Panc1 (cell line): ENCODE measurements at regions not wholly inside any gene's neighbourhood (a gene's known extent, or its start where the extent isn't known, plus 50 kb on each side); places are given as distances from the start of the nearest gene placed in this dataset.

ENCODE experiments used
- ATAC-seq: fragments of 200-7000 bp; cut with Tn5 transposase; 2 replicates; pipeline ENCODE4 v1.9.1; 2020; ENCODE audit warnings: mild to moderate bottlenecking, moderate library complexity
- BruUV-seq: library from RNA; stranded (reverse); fragments of 400-500 nt; replicated peaks from 2 replicates; lab custom pipeline; 2021; lab: Mats Ljungman, UMichigan
- CTCF ChIA-PET: fragments of 300-600 bp; sonication (Branson Sonifier 250); formaldehyde crosslinking; loops from one replicate; lab custom pipeline; 2022; ENCODE audit warnings: antibody characterized with exemption; lab: Charles Lee
- POLR2A ChIA-PET: fragments of 300-600 bp; sonication (Branson Sonifier 250); formaldehyde crosslinking; loops from one replicate; lab custom pipeline; 2022; ENCODE audit warnings: antibody characterized with exemption; lab: Charles Lee
- DNase-seq: peaks from one replicate; pipeline ENCODE4 v3.0.0-alpha.2; 2010; ENCODE audit warnings: low read depth, low spot score
- H3K27ac ChIP-seq: 2 replicates; pipeline ENCODE4 v1.5.1; 2011; ENCODE audit warnings: mild to moderate bottlenecking, low read length, inconsistent platforms
- H3K27me3 ChIP-seq: fragments of 200-500 bp; sonication (Bioruptor generic); 2 replicates; pipeline ENCODE4 v1.6.0; 2014; ENCODE audit warnings: low read length, inconsistent platforms; ENCODE audit not compliant: control insufficient read depth, insufficient read depth
- H3K36me3 ChIP-seq: fragments of 200-500 bp; sonication (Bioruptor generic); 2 replicates; pipeline ENCODE4 v1.5.1; 2014; ENCODE audit warnings: inconsistent platforms, mild to moderate bottlenecking, low read length, moderate library complexity; ENCODE audit not compliant: control insufficient read depth, insufficient read depth
- H3K4me1 ChIP-seq: 2 replicates; pipeline ENCODE4 v1.5.1; 2011; ENCODE audit warnings: inconsistent platforms, mild to moderate bottlenecking, low read length, moderate library complexity; ENCODE audit not compliant: control insufficient read depth, insufficient read depth
- H3K4me3 ChIP-seq, 2 experiments: 2 replicates each; pipeline ENCODE4 v1.5.1; 2011 to 2012; ENCODE audit warnings: low read depth in 2 of 2, low read length in 2 of 2, mild to moderate bottlenecking in 2 of 2, inconsistent platforms in 1 of 2, moderate library complexity in 1 of 2
- H3K9me3 ChIP-seq: fragments of 200-500 bp; sonication (Bioruptor generic); 2 replicates; pipeline ENCODE4 v1.5.1; 2014; ENCODE audit warnings: low read depth, mild to moderate bottlenecking, inconsistent platforms, low read length, moderate library complexity; ENCODE audit not compliant: control insufficient read depth, insufficient read depth
- POLR2AphosphoS5 ChIP-seq: IDR thresholded peaks from 2 replicates; pipeline ENCODE4 v1.6.1; 2012; ENCODE audit warnings: mild to moderate bottlenecking, low read depth, low read length, moderate library complexity
- SIN3A ChIP-seq: IDR thresholded peaks from 2 replicates; pipeline ENCODE4 v1.6.1; 2012; ENCODE audit warnings: low read depth, mild to moderate bottlenecking, low read length, moderate library complexity, borderline replicate concordance; ENCODE audit not compliant: insufficient read depth
- TCF7L2 ChIP-seq: IDR thresholded peaks from 2 replicates; pipeline ENCODE4 v1.6.1; 2011; ENCODE audit warnings: mild to moderate bottlenecking, low read depth, low read length, inconsistent platforms
- in situ Hi-C: cut with HindIII; loops from 2 replicates; pipeline ENCODE4 v1.10.0; 2016; ENCODE audit warnings: low sequenced_read_pairs, low pct_unique_long_range_greater_than_20kb
- intact Hi-C: fragments of 100-400 bp; cut with micrococcal nuclease; formaldehyde crosslinking; loops from one replicate; pipeline ENCODE4 v1.10.0; 2022; ENCODE audit not compliant: unreplicated experiment
- TF ChIP-seq, protein P1 (sequence below): fragments of 450-650 bp; IDR thresholded peaks from 2 replicates; pipeline ENCODE4 v1.5.1; 2017; ENCODE audit warnings: mild to moderate bottlenecking
- TF ChIP-seq, protein P2 (sequence below), 2 experiments: IDR thresholded peaks; 2 replicates each; pipeline ENCODE4 v1.6.1; 2011 to 2012; ENCODE audit warnings: low read depth in 2 of 2, control low read depth in 1 of 2, low read length in 1 of 2, mild to moderate bottlenecking in 1 of 2, moderate library complexity in 1 of 2; ENCODE audit not compliant: insufficient read depth in 1 of 2

DNA sequence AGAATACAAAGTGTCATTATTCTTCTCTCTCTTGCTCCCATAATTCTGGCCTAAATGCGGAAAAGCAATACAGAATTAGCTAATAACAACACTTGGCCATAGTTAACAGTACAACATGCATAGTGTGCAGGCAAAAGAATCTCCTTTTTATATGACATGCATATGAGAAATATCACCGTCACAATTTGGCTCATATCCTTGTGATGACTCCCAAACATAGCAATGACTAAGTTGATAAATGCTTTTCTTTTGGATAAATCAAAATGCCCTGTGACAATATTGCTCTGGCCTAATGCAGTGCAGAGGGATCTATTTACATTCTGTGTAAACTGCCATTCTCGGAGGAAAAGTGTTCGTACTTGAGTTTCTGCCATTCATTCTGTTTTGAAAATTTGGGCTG is 121.9 kb upstream of the GHR start:
- DNase-seq (no peak), ATAC-seq (no peak)
- ChIA-PET POLR2A (no interaction called here), CTCF (no interaction called here)
- H3K36me3 ChIP-seq: no peaks in the 10 kb centered on the region
- intact Hi-C loops (no loop called here), in situ Hi-C loops (no loop called here)
- H3K4me1 ChIP-seq: no peaks in the 10 kb centered on the region
- no peaks in the 10 kb centered on the region for H3K27me3 ChIP-seq
- no peaks in the 10 kb centered on the region for H3K9me3 ChIP-seq
- no TSS peak for BruUV-seq
- no peak overlapping the region for H3K4me3 ChIP-seq
- no peak overlapping the region for H3K27ac ChIP-seq
- TF ChIP-seq, protein P1, sequence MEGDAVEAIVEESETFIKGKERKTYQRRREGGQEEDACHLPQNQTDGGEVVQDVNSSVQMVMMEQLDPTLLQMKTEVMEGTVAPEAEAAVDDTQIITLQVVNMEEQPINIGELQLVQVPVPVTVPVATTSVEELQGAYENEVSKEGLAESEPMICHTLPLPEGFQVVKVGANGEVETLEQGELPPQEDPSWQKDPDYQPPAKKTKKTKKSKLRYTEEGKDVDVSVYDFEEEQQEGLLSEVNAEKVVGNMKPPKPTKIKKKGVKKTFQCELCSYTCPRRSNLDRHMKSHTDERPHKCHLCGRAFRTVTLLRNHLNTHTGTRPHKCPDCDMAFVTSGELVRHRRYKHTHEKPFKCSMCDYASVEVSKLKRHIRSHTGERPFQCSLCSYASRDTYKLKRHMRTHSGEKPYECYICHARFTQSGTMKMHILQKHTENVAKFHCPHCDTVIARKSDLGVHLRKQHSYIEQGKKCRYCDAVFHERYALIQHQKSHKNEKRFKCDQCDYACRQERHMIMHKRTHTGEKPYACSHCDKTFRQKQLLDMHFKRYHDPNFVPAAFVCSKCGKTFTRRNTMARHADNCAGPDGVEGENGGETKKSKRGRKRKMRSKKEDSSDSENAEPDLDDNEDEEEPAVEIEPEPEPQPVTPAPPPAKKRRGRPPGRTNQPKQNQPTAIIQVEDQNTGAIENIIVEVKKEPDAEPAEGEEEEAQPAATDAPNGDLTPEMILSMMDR: no peak
- TF ChIP-seq SIN3A: no peak
- TF ChIP-seq, protein P2, sequence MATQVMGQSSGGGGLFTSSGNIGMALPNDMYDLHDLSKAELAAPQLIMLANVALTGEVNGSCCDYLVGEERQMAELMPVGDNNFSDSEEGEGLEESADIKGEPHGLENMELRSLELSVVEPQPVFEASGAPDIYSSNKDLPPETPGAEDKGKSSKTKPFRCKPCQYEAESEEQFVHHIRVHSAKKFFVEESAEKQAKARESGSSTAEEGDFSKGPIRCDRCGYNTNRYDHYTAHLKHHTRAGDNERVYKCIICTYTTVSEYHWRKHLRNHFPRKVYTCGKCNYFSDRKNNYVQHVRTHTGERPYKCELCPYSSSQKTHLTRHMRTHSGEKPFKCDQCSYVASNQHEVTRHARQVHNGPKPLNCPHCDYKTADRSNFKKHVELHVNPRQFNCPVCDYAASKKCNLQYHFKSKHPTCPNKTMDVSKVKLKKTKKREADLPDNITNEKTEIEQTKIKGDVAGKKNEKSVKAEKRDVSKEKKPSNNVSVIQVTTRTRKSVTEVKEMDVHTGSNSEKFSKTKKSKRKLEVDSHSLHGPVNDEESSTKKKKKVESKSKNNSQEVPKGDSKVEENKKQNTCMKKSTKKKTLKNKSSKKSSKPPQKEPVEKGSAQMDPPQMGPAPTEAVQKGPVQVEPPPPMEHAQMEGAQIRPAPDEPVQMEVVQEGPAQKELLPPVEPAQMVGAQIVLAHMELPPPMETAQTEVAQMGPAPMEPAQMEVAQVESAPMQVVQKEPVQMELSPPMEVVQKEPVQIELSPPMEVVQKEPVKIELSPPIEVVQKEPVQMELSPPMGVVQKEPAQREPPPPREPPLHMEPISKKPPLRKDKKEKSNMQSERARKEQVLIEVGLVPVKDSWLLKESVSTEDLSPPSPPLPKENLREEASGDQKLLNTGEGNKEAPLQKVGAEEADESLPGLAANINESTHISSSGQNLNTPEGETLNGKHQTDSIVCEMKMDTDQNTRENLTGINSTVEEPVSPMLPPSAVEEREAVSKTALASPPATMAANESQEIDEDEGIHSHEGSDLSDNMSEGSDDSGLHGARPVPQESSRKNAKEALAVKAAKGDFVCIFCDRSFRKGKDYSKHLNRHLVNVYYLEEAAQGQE (IDR thresholded peaks at IDR 0.05; ENCODE audit: insufficient read depth in 1 of 2, low read depth in 2 of 2, low read length in 1 of 2): no peak
- no peak for TF ChIP-seq POLR2AphosphoS5
- no peak for TF ChIP-seq TCF7L2

DNA sequence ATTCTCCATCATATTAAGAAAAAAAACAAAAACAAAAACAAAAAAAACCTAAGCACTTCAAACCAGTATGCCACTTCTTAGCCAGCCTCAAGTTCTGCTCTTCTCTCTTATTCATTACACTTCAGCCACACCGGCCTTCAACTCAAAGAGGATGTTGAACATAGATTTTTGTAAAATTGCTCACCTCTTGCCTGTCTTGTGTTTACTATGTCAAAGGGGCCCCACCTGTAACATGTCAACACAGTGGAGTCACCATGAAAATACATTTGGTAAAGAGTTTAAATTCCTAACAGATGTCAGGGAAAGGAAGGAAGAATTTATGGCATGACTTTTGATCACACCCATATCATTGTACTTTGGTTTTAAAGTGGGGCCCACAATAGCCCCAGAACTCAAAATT is 121.1 kb upstream of the GHR start:
- Histone ChIP-seq H3K27ac (no peak overlapping the region), H3K27me3 (no peaks in the 10 kb centered on the region), H3K9me3 (no peaks in the 10 kb centered on the region), H3K36me3 (no peaks in the 10 kb centered on the region), H3K4me1 (no peaks in the 10 kb centered on the region), H3K4me3 (no peak overlapping the region)
- DNase-seq (no peak), ATAC-seq (no peak)
- no TSS peak for BruUV-seq
- ChIA-PET POLR2A (no interaction called here), CTCF (no interaction called here)
- in situ Hi-C loops (no loop called here), intact Hi-C loops (no loop called here)
- TF ChIP-seq TCF7L2 (no peak), SIN3A (no peak), POLR2AphosphoS5 (no peak)
- TF ChIP-seq, protein P2 (IDR thresholded peaks at IDR 0.05; ENCODE audit: insufficient read depth in 1 of 2, low read depth in 2 of 2, low read length in 1 of 2): no peak
- TF ChIP-seq, protein P1: no peak
